ENCODE measurements at regions not wholly inside any gene's neighbourhood (a gene's known extent, or its start where the extent isn't known, plus 50 kb on each side); places are given as distances from the start of the nearest gene placed in this dataset.

DNA sequence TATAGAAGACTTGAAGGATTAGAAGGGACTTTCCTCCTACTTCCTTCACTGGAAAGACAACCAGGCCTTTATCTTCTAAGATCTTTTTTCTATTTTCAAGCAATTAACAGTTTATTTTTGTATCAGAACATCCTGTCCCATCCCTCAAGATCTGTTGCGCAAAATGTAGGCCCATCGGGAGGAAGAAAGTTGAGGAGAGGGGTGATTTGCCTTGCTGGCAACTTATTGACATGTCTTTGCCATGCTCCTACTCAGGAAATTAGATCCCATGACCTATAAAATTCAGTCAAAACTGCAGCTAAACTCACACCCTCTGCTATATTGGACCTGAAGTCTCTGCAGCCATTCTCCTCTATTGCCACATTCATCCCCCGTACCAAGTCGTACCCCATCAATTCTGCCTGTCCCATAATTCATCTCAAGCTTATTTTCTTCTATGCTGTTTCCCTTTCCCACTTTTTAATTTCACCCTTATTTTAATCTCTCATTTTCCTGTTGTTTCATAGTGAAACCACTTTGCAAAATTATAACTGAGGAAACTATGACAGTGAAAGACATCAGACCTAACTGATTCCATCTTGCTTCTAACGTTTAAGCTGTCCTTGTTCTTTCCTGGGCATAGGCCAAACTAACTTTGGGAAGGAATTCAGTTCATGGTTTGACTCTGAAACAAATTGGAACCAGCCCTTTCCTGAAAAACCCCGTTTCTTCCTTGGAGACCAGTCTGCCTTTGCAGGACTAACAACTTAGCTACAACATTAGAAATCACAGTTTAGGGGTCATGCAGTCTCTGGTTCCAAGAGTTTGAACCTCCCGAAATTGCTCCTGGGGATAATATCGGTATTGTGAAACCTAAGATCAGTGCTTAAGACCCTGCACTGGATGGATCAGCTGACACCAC lies 195.7 kb upstream of the PTBP2 start:
- TF ChIP-seq, protein P1, sequence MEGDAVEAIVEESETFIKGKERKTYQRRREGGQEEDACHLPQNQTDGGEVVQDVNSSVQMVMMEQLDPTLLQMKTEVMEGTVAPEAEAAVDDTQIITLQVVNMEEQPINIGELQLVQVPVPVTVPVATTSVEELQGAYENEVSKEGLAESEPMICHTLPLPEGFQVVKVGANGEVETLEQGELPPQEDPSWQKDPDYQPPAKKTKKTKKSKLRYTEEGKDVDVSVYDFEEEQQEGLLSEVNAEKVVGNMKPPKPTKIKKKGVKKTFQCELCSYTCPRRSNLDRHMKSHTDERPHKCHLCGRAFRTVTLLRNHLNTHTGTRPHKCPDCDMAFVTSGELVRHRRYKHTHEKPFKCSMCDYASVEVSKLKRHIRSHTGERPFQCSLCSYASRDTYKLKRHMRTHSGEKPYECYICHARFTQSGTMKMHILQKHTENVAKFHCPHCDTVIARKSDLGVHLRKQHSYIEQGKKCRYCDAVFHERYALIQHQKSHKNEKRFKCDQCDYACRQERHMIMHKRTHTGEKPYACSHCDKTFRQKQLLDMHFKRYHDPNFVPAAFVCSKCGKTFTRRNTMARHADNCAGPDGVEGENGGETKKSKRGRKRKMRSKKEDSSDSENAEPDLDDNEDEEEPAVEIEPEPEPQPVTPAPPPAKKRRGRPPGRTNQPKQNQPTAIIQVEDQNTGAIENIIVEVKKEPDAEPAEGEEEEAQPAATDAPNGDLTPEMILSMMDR (optimal IDR thresholded peaks at IDR 0.05 in 1 of 3, IDR thresholded peaks at IDR 0.05 in 1 of 3, conservative IDR thresholded peaks at IDR 0.05 in 1 of 3; ENCODE audit: extremely low read depth in 1 of 3, insufficient read depth in 2 of 3, low read length in 3 of 3): no peak
- no peak for TF ChIP-seq EZH2 (IDR thresholded peaks at IDR 0.05; ENCODE audit: low read length)

All from keratinocyte (primary cell).